ENCODE measurements at regions not wholly inside any gene's neighbourhood (a gene's known extent, or its start where the extent isn't known, plus 50 kb on each side); places are given as distances from the start of the nearest gene placed in this dataset.

DNA sequence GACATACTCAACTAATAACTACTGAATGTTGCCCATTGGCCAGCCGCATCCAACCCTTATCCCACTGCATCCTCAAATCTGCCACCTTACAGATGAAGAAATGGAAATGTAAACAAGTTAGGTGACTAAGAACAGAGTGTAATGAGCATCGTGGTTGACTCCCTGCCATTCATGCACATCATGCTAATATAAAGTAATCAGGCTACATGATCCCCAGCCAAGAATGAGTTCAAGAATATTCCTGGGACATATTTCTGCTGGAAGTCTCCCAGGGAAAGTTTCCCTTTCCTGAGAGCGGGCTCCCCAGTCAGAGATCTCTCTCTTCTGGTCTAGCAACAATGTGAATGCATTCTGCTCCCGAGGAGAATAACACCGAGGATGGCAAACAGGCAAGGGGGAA, 55.9 kb upstream of the SERP2 start:
- no peaks in the 10 kb centered on the region for H3K27me3 ChIP-seq
- no peak overlapping the region for H3K27ac ChIP-seq
- DNase-seq (ENCODE audit: low spot score in 2 of 2) = no peak
- no peak overlapping the region for H3K4me3 ChIP-seq
- no peak for TF ChIP-seq POLR2A (IDR thresholded peaks at IDR 0.05)
- H3K9me3 ChIP-seq = peaks cover 0 to 5% of the 10 kb centered on the region in 2 donors
- H3K4me1 ChIP-seq = no peaks in the 10 kb centered on the region
- H3K36me3 ChIP-seq = no peaks in the 10 kb centered on the region
- intact Hi-C loops (cut with DNase I; ENCODE audit: low total_unique reads) = no loop called here

DNA sequence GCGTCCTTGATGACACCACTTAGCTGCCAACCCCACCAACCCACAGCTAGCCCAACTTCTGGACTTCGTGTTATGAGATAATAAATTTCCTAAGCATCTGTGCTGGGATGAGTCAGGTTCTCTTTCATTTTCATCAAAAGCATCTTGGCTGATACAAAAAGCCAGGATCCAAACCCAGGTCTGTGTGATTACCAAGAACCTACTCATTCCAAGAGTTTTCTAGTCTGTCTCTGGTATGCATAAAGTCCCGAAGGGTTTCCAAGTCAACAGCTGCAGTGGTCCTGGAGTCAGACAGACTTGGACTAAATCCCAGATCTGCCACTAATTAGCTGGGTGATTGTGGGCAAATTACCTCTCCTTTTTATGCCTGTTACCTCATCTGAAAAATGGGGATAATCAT, 55.5 kb upstream of the SERP2 start:
- Histone ChIP-seq H3K27ac (no peak overlapping the region), H3K4me3 (no peak overlapping the region), H3K9me3 (peaks cover 0 to 5% of the 10 kb centered on the region in 2 donors), H3K27me3 (no peaks in the 10 kb centered on the region), H3K36me3 (no peaks in the 10 kb centered on the region), H3K4me1 (no peaks in the 10 kb centered on the region)
- DNase-seq (ENCODE audit: low spot score in 2 of 2) = no peak
- intact Hi-C loops (cut with DNase I; ENCODE audit: low total_unique reads) = no loop called here
- TF ChIP-seq POLR2A (IDR thresholded peaks at IDR 0.05) (no peak), POLR2AphosphoS5 (IDR thresholded peaks at IDR 0.05) (no peak)
- TF ChIP-seq, protein P1, sequence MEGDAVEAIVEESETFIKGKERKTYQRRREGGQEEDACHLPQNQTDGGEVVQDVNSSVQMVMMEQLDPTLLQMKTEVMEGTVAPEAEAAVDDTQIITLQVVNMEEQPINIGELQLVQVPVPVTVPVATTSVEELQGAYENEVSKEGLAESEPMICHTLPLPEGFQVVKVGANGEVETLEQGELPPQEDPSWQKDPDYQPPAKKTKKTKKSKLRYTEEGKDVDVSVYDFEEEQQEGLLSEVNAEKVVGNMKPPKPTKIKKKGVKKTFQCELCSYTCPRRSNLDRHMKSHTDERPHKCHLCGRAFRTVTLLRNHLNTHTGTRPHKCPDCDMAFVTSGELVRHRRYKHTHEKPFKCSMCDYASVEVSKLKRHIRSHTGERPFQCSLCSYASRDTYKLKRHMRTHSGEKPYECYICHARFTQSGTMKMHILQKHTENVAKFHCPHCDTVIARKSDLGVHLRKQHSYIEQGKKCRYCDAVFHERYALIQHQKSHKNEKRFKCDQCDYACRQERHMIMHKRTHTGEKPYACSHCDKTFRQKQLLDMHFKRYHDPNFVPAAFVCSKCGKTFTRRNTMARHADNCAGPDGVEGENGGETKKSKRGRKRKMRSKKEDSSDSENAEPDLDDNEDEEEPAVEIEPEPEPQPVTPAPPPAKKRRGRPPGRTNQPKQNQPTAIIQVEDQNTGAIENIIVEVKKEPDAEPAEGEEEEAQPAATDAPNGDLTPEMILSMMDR (IDR thresholded peaks at IDR 0.05) = no peak

DNA sequence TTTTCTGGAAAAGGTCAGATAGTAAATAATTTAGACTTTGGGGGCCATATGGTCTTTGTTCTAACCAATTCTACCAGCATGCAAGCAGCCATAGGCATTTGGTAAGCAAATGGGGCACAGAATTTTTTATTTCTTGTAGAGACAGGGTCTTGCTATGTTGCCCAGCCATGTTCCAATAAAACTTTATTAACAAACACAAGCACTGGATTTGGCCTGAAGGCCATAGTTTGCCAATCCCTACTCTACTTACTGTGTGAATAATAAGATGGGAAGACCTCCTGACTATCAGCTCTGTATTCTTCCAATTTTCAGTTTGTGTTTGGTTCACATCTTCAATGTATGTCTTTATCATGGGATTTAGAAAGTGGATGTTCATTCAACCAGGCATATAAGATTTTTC, 53.0 kb upstream of the SERP2 start:
- H3K27ac ChIP-seq = no peak overlapping the region
- no peaks in the 10 kb centered on the region for H3K36me3 ChIP-seq
- H3K4me3 ChIP-seq = no peak overlapping the region
- intact Hi-C loops (cut with DNase I; ENCODE audit: low total_unique reads) = no loop called here
- TF ChIP-seq POLR2A (IDR thresholded peaks at IDR 0.05) = no peak
- no peak for TF ChIP-seq POLR2AphosphoS5 (IDR thresholded peaks at IDR 0.05)
- TF ChIP-seq, protein P1 (IDR thresholded peaks at IDR 0.05) = no peak
- no peak for DNase-seq (ENCODE audit: low spot score in 2 of 2)
- no peaks in the 10 kb centered on the region for H3K27me3 ChIP-seq
- H3K9me3 ChIP-seq = peaks cover 0 to 5% of the 10 kb centered on the region in 2 donors
- H3K4me1 ChIP-seq = no peaks in the 10 kb centered on the region

DNA sequence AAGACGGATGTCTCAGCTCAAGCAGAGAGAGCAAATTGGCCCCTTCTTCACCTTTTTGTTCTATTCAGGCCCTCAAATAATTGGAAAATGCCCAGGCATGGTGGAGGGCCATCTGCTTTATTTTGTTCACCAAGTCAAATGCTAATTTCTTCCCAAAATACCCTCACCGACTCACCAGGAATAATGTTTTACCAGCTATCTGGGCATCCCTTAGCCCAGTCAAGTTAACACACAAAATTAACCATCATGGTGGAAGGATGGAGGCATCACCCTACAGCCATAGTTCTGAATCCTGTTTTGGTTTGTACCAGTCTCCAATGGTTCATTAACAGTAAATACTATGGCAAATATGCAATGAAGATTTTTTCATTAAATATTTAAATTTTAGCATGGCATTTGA, 51.7 kb upstream of the SERP2 start:
- H3K4me3 ChIP-seq = no peak overlapping the region
- TF ChIP-seq POLR2AphosphoS5 (IDR thresholded peaks at IDR 0.05) (no peak), POLR2A (IDR thresholded peaks at IDR 0.05) (no peak)
- TF ChIP-seq, protein P1 (IDR thresholded peaks at IDR 0.05) = no peak
- H3K4me1 ChIP-seq = no peaks in the 10 kb centered on the region
- peaks cover 0 to 5% of the 10 kb centered on the region in 2 donors for H3K9me3 ChIP-seq
- no peak for DNase-seq (ENCODE audit: low spot score in 2 of 2)
- no peak overlapping the region for H3K27ac ChIP-seq
- H3K36me3 ChIP-seq = no peaks in the 10 kb centered on the region
- H3K27me3 ChIP-seq = no peaks in the 10 kb centered on the region
- intact Hi-C loops (cut with DNase I; ENCODE audit: low total_unique reads) = no loop called here

DNA sequence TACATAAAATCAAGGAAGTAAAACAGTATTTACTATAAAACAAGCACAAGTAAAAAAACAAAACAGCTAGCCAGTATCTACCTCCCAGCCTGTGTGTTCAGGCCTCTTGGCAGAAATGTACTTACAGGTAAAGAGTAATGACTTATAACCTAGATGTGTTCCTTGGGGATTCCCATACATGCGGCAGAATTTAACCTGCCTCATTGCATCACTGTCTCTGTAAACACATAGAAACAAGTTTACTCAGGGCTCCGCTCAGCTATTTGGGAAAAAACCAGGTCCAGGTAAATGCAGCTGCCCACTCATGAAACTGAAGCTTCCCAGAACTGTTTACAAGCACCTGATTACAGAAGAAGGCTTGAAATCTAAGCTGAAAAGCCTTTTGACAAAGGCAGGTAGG, 50.7 kb upstream of the SERP2 start:
- peaks cover 0 to 5% of the 10 kb centered on the region in 2 donors for H3K9me3 ChIP-seq
- H3K4me1 ChIP-seq = no peaks in the 10 kb centered on the region
- H3K27ac ChIP-seq = no peak overlapping the region
- TF ChIP-seq POLR2AphosphoS5 (IDR thresholded peaks at IDR 0.05) (no peak), POLR2A (IDR thresholded peaks at IDR 0.05) (no peak)
- TF ChIP-seq, protein P1 (IDR thresholded peaks at IDR 0.05) = no peak
- H3K36me3 ChIP-seq = no peaks in the 10 kb centered on the region
- no peaks in the 10 kb centered on the region for H3K27me3 ChIP-seq
- DNase-seq (ENCODE audit: low spot score in 2 of 2) = no peak
- intact Hi-C loops (cut with DNase I; ENCODE audit: low total_unique reads) = no loop called here
- no peak overlapping the region for H3K4me3 ChIP-seq

DNA sequence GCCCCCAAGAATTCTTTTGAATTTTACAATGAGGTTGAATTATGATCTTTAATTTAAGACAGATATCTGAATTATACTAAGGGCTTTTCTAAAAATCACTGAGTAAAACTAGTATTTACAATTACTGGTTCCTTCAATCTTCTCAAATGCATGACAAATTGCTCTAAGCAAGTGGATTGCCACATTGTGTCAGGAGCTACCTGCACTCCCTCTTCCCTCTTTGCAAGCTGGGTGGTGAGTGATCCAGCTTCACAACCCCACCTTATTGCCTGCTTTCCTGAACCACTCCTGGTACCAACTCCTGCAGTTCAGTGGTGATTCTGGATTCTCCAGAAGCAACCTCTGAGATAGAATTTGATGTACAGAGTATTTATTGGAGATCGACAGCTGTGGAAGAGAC, 49.9 kb upstream of the SERP2 start:
- Histone ChIP-seq H3K27me3 (no peaks in the 10 kb centered on the region), H3K4me3 (no peak overlapping the region), H3K27ac (no peak overlapping the region), H3K36me3 (no peaks in the 10 kb centered on the region), H3K4me1 (no peaks in the 10 kb centered on the region), H3K9me3 (peaks cover 0 to 5% of the 10 kb centered on the region in 2 donors)
- DNase-seq (ENCODE audit: low spot score in 2 of 2) = no peak
- TF ChIP-seq POLR2AphosphoS5 (IDR thresholded peaks at IDR 0.05) = no peak
- TF ChIP-seq POLR2A (IDR thresholded peaks at IDR 0.05) = no peak
- TF ChIP-seq, protein P1 (IDR thresholded peaks at IDR 0.05) = no peak
- intact Hi-C loops (cut with DNase I; ENCODE audit: low total_unique reads) = no loop called here
